OCI-LY7 (cell line): ENCODE measurements at regions not wholly inside any gene's neighbourhood (a gene's known extent, or its start where the extent isn't known, plus 50 kb on each side); places are given as distances from the start of the nearest gene placed in this dataset.
A peak's percentile ranks its signal among the peaks of the same experiment; 100 is the strongest.

Experiments used
- BruUV-seq: library from RNA; stranded (reverse); fragments of 400-500 nt; replicated peaks from 2 replicates; lab custom pipeline; 2021; lab: Mats Ljungman, UMichigan
- CTCF ChIA-PET: fragments of 300-600 bp; sonication (Branson Sonifier 250); formaldehyde crosslinking; loops from one replicate; lab custom pipeline; 2022; ENCODE audit warnings: antibody characterized with exemption; ENCODE audit not compliant: unreplicated experiment; lab: Charles Lee
- POLR2A ChIA-PET: fragments of 300-600 bp; sonication (Branson Sonifier 250); formaldehyde crosslinking; loops from one replicate; lab custom pipeline; 2022; ENCODE audit warnings: antibody characterized with exemption; lab: Charles Lee
- DNase-seq: peaks from one replicate; pipeline ENCODE4 v3.0.0-alpha.2; 2015; ENCODE audit warnings: low spot score
- H2AFZ ChIP-seq: fragments of 200-600 bp; sonication (generic), shearing (Covaris generic); 2 replicates; pipeline ENCODE4 v1.6.1; 2014; ENCODE audit warnings: mild to moderate bottlenecking, antibody characterized with exemption, low read length, moderate library complexity
- H3K27ac ChIP-seq: fragments of 200-600 bp; sonication (generic); 2 replicates; pipeline ENCODE4 v1.5.1; 2014; ENCODE audit warnings: mixed run types, low read depth, mild to moderate bottlenecking, moderate library complexity, low read length, inconsistent platforms; ENCODE audit not compliant: poor library complexity, severe bottlenecking
- H3K36me3 ChIP-seq: fragments of 200-600 bp; sonication (generic); 2 replicates; pipeline ENCODE4 v1.6.1; 2014; ENCODE audit warnings: mild to moderate bottlenecking, antibody characterized with exemption, low read length, moderate library complexity, mixed read lengths; ENCODE audit not compliant: insufficient read depth
- H3K4me1 ChIP-seq: fragments of 200-600 bp; sonication (generic); 2 replicates; pipeline ENCODE4 v1.5.1; 2014; ENCODE audit warnings: mild to moderate bottlenecking, low read length; ENCODE audit not compliant: insufficient read depth, poor library complexity, severe bottlenecking
- H3K4me2 ChIP-seq: fragments of 200-600 bp; sonication (generic); 2 replicates; pipeline ENCODE4 v1.6.1; 2014; ENCODE audit warnings: mild to moderate bottlenecking, low read length
- H3K4me3 ChIP-seq: fragments of 200-600 bp; sonication (generic); 2 replicates; pipeline ENCODE4 v1.5.1; 2014; ENCODE audit warnings: mild to moderate bottlenecking, low read depth, low read length; ENCODE audit not compliant: poor library complexity, severe bottlenecking
- H3K79me2 ChIP-seq: fragments of 200-600 bp; sonication (generic); 2 replicates; pipeline ENCODE4 v1.6.1; 2016; ENCODE audit warnings: low read depth, mild to moderate bottlenecking, low read length, moderate library complexity, mixed read lengths; ENCODE audit not compliant: insufficient read depth
- H3K9me2 ChIP-seq: fragments of 200-600 bp; sonication (generic); 2 replicates; pipeline ENCODE4 v1.6.1; 2016; ENCODE audit warnings: mild to moderate bottlenecking, low read length, mixed read lengths; ENCODE audit not compliant: insufficient read depth
- H3K9me3 ChIP-seq: fragments of 200-600 bp; sonication (generic); 2 replicates; pipeline ENCODE4 v1.6.1; 2014; ENCODE audit warnings: mild to moderate bottlenecking, mixed run types, low read length, mixed read lengths
- H4K20me1 ChIP-seq: fragments of 200-600 bp; sonication (generic); 2 replicates; pipeline ENCODE4 v1.6.1; 2014; ENCODE audit warnings: mild to moderate bottlenecking, antibody characterized with exemption, low read length, moderate library complexity, mixed read lengths; ENCODE audit not compliant: insufficient read depth
- CTCF ChIP-seq: fragments of 200-600 bp; sonication (generic); conservative IDR thresholded peaks from 2 replicates; pipeline ENCODE4 v1.5.1; 2014; ENCODE audit warnings: mild to moderate bottlenecking, antibody characterized with exemption, low read length, moderate library complexity, mixed read lengths
- EZH2phosphoT487 ChIP-seq: fragments of 200-600 bp; sonication (generic); IDR thresholded peaks from 2 replicates; pipeline ENCODE4 v1.6.1; 2018; ENCODE audit warnings: low read depth, borderline replicate concordance, mild to moderate bottlenecking, mixed run types, antibody characterized with exemption, low read length, moderate library complexity, mixed read lengths
- intact Hi-C: fragments of 100-400 bp; cut with micrococcal nuclease; formaldehyde crosslinking; loops from one replicate; pipeline ENCODE4 v1.10.0; 2022; ENCODE audit not compliant: unreplicated experiment

GRCh38 chr7:26560526-26561256 lies 269.0 kb downstream of the SNX10 start:
- H3K27ac ChIP-seq: no peak overlapping the region
- no peaks in the 10 kb centered on the region for H3K79me2 ChIP-seq
- CTCF ChIA-PET: interaction anchor here (0.5 kb wide), 1 partner anchor 32 kb away, joined by 3 read pairs; no protein-coding TSS in a partner anchor
- intact Hi-C loops: no loop called here
- H3K9me3 ChIP-seq: no peaks in the 10 kb centered on the region
- no peaks in the 10 kb centered on the region for H3K36me3 ChIP-seq
- TF ChIP-seq EZH2phosphoT487: no peak
- no peak for TF ChIP-seq CTCF
- POLR2A ChIA-PET: no interaction called here
- no peaks in the 10 kb centered on the region for H3K9me2 ChIP-seq
- no peak for DNase-seq
- no peaks in the 10 kb centered on the region for H4K20me1 ChIP-seq
- no peak overlapping the region for H3K4me2 ChIP-seq
- no TSS peak for BruUV-seq
- H3K4me3 ChIP-seq: no peak overlapping the region
- H2AFZ ChIP-seq: no peak overlapping the region
- H3K4me1 ChIP-seq: no peaks in the 10 kb centered on the region

GRCh38 chr7:26562841-26563240 lies 271.2 kb downstream of the SNX10 start:
- no peaks in the 10 kb centered on the region for H3K9me3 ChIP-seq
- CTCF ChIA-PET: no interaction called here

More at GRCh38 chr7:26562841-26563240, 271.2 kb downstream of the SNX10 start:
- no peak for TF ChIP-seq EZH2phosphoT487
- TF ChIP-seq CTCF: peak; percentile 60
- Histone ChIP-seq H3K9me2 (no peaks in the 10 kb centered on the region), H3K4me3 (no peak overlapping the region), H3K36me3 (no peaks in the 10 kb centered on the region), H3K4me1 (no peaks in the 10 kb centered on the region), H3K4me2 (no peak overlapping the region), H3K79me2 (no peaks in the 10 kb centered on the region), H3K27ac (no peak overlapping the region), H4K20me1 (no peaks in the 10 kb centered on the region), H2AFZ (no peak overlapping the region)
- intact Hi-C loops: no loop called here
- no peak for DNase-seq
- POLR2A ChIA-PET: no interaction called here
- BruUV-seq: no TSS peak
